ENCODE measurements at regions not wholly inside any gene's neighbourhood (a gene's known extent, or its start where the extent isn't known, plus 50 kb on each side); places are given as distances from the start of the nearest gene placed in this dataset.

DNA sequence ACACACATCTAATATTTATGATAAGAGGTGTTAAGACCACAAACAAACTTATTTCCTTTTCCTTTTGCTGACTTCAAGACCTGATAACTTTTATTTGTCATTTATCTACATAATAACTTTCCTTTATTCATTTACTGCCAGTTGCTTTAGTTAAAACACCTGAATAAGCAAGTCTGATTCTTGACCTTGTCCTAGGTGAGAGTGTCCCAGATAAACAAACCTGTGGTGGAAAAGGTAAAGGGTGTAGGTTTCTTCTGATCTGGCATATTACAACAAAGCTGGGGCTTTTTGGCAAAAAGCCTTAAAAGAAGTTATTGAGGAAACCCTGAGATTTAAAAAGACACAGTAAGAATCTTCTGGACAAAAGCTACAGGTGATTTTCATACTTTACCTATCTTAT lies 191.5 kb downstream of the ZBBX start:
- FAIRE-seq, result no peak

- no peak for FAIRE-seq
Measured at GRCh38 chr3:167187221-167187620, 192.9 kb downstream of the ZBBX start.

DNA sequence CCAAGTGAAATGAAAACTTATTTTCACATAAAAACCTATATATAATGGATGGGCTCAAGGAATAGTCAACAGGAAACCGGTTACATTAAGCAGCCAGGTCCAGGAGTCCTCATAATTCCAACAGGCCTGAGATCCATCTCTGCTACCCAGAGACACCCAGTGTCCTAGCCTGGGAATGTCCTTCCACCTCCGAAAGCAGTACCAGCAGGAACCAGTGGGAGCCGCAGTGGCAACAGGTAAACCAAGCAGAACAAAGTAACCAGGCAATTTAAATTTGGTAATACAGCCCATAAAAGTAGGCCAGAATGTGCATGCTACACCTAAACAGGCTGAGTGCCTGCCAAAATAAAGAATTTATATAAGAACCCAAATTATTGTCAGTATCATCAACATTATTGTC lies 195.6 kb downstream of the ZBBX start:
- no peak for FAIRE-seq

DNA sequence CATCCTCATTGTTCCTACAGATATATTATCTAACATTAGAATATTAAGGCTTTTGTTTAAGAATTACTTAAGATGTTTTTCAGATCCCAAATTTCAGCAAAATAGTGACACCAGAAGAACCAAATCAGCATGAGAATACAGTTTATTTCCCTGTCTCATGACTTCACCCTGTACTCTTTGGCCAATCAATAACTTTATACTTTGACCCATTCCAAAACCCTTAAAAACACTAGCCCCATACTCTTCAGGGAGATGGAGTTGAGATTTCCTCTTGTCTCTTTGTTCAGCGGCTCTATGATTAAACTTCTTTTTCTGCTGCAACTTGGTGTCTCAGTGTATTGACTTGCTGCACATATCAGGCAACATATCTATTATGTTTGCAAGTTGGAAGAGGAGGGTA lies 207.7 kb downstream of the ZBBX start:
- FAIRE-seq, result no peak

GRCh38 chr3:167167491-167167890 lies 212.6 kb downstream of the ZBBX start:
- no peak for FAIRE-seq

- no peak for FAIRE-seq
Measured at GRCh38 chr3:167166594-167167253, 213.4 kb downstream of the ZBBX start.

DNA sequence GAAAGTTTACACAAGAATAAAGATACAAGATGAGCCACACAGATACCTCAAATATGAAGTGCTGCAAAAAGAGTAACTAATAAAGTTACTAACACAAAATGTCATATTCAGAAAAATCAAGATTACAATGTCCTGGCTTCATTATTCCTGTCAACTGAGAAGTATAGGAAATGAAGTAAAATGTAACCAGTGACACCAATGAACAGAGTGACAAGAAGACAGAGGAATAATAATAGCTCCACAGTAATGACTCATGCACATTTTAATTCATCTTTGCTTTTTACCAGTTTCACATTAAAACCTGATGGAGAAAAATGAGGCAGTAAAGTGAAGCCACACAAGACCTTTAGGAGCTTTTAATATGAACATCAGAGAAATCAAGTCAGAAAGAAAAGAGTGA lies 214.1 kb downstream of the ZBBX start:
- FAIRE-seq, result no peak

DNA sequence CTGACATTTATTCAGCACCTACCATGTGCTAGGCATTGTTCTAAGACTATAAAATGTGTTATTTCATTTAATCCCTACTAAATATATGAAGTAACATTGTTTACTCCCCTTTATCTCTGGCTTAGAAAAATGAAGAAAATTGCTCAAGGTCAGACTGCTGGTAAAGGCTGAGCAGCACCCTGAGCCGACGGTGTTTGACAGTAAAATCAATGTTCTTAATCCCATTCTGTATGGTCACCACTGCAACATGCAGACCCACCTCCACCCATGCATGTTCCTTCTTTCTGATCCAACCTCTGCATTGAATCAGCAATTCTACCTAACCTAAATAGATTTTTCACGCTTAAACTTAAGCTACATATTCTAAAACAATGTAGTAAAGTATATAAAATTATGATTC lies 216.5 kb downstream of the ZBBX start:
- FAIRE-seq, result no peak

DNA sequence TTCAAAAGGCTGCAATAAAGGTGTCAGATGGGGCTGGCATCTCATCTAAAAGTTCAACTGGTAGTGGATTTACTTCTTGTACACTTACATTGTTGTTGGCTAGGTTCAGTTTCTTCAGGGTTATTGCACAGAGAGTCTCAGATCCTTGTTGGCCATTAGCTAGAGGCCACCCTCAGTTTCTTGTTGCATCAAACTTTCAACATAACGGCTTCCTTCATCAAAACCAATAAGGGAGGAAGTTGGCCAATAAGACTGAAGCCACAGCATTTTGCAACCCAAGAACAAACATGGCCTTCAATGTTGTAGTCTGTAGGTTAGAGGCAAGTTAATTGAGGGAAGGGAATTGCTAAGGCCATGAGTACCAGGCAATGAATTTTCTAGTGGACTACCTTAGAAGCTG lies 218.0 kb downstream of the ZBBX start:
- no peak for FAIRE-seq

DNA sequence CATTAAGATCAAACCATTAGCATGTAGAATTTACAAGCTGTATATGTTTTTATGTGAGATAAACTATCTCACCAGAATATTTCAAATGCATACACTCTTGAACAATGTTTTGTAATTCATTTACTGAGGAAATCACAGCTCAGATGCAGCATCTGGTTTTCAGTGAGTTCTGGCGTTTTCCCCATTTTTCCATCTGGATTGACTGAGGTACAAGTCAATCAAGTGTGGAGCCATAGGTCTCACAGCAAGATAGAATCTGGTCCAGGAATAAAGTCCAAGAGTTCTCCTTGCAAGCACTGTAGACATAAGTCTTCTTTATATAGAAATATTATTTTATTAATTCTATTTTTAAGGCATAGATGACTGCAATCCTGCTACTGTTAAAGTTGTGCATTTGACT lies 219.3 kb downstream of the ZBBX start:
- FAIRE-seq, result no peak

DNA sequence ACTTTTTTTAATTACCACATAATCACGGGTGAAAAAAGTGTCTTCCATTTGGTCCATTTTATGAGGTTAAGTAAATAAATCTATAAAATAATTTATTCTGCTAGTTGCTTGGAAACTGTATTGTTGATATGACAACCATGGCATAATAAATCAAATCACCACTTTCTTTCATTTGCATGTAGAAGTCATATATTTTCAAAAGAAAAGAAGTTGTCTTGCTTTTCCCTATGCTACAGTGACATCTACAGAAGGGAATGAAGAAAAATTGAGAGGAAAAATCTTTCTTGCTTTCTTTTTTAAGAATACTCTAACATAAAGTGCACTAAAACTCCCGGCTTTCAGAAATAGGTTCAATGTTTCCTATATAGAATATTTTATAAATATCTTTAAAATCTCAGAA lies 228.5 kb downstream of the ZBBX start:
- no peak for FAIRE-seq

- FAIRE-seq, result no peak
Measured at GRCh38 chr3:167148136-167148535, 232.0 kb downstream of the ZBBX start.

GRCh38 chr3:167146911-167147310 lies 233.2 kb downstream of the ZBBX start:
- no peak for FAIRE-seq

DNA sequence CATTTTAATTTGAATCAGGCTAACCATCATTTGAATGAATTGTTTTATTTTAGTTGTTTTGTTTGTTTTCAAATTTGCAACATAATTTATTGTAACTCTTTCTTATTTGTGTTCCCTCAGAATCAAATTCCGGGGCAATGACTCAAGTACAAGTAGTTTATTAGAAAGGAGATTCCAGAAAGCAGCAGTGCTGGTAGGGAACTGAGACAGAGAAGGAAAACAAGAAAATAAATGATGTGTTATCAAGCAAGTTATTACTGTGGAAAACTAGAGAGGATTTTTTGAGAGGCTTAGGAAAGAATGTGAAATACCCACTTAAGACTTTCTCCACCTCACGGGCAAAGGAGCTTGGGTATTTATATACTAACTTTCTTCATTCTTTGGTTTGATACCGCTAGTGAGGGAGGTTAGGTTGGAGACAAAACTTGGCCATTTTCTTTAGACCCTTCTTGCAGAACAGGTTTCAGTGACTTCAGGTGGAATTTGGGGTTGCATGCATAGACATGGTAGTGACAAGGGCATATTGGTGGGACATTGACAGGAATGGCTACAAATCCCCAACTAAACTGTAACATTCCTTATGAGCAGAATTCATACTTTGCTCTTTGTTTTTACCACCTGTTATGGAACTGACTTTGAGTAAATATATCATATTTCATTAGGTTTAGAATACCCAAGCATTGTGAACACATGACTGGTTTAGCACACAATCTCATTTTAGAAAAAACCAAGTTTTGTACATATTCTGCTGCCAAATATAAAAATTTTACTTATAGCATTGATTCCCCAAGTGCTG lies 254.3 kb downstream of the ZBBX start:
- no peak for FAIRE-seq

- no peak for FAIRE-seq
Measured at GRCh38 chr3:167120828-167121227, 259.3 kb downstream of the ZBBX start.

- no peak for FAIRE-seq
Measured at GRCh38 chr3:167116120-167116922, 263.8 kb downstream of the ZBBX start.

DNA sequence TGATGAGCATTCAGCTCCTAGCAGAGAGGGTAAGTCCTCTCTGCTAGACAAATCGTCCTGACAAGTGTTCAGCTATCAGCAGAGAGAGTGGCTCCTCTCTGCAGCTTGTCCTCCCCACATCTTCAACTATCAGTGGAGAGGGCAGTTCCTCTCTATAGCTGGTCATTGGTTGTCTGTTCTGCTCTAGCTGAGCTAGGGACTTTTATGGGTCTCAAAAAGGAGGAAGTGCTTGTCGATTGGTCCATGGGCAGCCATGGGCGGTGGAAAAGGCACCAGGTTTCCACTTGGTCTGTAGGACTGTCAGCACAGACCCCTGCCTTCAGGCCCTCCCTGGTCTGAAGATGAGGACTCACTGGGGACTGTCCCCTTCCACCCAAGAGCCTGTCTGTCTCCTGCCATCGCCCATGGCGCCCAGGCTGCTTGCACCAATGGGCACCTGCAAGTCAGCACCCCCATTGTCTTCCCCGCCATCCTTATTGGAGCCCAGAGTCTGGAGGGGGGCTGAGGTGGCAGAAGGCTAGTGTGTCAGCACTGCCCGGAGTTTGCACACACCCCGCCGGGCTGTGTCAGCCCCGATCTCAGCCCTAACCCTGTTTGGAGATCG lies 264.7 kb downstream of the ZBBX start:
- no peak for FAIRE-seq

GRCh38 chr3:167114619-167115018 lies 265.5 kb downstream of the ZBBX start:
- no peak for FAIRE-seq

DNA sequence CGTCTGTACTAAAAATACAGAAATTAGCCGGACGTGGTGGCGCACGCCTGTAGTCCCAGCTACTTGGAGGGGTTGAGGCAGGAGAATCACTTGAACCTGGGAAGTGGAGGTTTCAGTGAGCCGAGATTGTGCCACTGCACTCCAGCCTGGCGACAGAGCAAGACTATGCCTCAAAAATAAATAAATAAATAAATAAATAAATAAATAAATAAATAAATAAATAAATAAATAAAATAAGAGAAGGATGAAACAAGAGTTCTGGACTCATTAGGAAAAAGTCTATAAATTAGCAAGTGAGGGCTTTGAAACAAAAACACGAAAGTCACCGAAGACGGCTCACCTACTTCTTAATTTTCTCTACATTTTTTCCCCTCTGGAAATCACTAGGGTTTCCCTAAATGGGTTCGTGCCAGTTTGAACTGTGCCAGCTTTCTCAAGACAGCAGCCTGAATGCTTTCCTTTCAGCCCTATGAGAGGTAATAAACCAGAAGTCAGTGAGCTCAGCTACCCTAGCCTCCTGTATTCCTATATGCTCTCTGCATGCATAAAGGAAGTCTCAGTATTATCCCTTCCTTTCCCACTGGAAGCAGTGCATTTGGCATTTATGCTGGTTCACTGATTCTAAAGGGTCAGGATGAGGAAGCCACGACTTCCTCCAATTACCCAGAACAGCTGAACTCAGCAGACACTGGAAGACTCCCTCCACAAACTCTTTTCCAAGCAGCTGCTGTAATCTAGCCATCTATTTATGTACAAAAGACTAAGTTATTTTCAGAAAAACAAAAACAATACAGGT lies 266.9 kb downstream of the ZBBX start:
- no peak for FAIRE-seq

GRCh38 chr3:167110901-167111300 lies 269.2 kb downstream of the ZBBX start:
- no peak for FAIRE-seq

DNA sequence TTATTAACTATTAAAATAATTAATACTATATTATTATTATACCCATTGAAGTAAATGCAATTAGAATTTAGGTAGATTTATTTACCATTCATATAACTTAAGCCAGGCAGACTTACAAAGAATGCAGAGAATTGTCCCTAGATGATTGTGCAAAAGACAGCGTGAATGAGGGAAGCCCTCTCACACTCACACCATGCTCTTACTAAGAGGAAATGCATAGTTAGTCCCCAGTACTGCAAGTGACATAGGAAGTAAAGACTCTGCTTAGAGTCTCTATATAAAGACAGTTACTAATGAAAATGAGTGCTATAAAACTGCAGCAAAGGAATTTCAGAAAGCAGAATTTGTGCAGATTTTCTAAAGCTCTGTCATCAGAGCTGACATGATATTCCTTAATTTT lies 270.4 kb downstream of the ZBBX start:
- no peak for FAIRE-seq

- FAIRE-seq, result no peak
Measured at GRCh38 chr3:167106456-167106855, 273.6 kb downstream of the ZBBX start.

GRCh38 chr3:167102071-167102470 lies 278.0 kb downstream of the ZBBX start:
- FAIRE-seq, result no peak

Measured in TTC549 (cell line).